ENCODE measurements at regions not wholly inside any gene's neighbourhood (a gene's known extent, or its start where the extent isn't known, plus 50 kb on each side); places are given as distances from the start of the nearest gene placed in this dataset.
"Not testable (repeated sequence)": the region's sequence is repeated elsewhere in the genome, so short reads cannot be mapped to it uniquely, and the experiment has no call there.

- no peak for DNase-seq (ENCODE audit: extremely low spot score, unreplicated experiment)
- Mint-ChIP-seq H3K27ac (no peak overlapping the region), H3K9me3 (no peaks in the 10 kb centered on the region), H3K27me3 (no peaks in the 10 kb centered on the region), H3K36me3 (no peaks in the 10 kb centered on the region), H3K4me1 (ENCODE audit: unreplicated experiment) (no peaks in the 10 kb centered on the region), H3K4me3 (no peak overlapping the region)
- TF ChIP-seq, protein P1, sequence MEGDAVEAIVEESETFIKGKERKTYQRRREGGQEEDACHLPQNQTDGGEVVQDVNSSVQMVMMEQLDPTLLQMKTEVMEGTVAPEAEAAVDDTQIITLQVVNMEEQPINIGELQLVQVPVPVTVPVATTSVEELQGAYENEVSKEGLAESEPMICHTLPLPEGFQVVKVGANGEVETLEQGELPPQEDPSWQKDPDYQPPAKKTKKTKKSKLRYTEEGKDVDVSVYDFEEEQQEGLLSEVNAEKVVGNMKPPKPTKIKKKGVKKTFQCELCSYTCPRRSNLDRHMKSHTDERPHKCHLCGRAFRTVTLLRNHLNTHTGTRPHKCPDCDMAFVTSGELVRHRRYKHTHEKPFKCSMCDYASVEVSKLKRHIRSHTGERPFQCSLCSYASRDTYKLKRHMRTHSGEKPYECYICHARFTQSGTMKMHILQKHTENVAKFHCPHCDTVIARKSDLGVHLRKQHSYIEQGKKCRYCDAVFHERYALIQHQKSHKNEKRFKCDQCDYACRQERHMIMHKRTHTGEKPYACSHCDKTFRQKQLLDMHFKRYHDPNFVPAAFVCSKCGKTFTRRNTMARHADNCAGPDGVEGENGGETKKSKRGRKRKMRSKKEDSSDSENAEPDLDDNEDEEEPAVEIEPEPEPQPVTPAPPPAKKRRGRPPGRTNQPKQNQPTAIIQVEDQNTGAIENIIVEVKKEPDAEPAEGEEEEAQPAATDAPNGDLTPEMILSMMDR (conservative IDR thresholded peaks at IDR 0.05), result no peak
Observed at GRCh38 chr2:208609166-208609804, 202.7 kb downstream of the PTH2R start.

- not testable (repeated sequence) for DNase-seq (ENCODE audit: extremely low spot score, unreplicated experiment); H3K4me3 Mint-ChIP-seq; H3K36me3 Mint-ChIP-seq; H3K27ac Mint-ChIP-seq; H3K9me3 Mint-ChIP-seq; H3K27me3 Mint-ChIP-seq; H3K4me1 Mint-ChIP-seq (ENCODE audit: unreplicated experiment)
Observed at GRCh38 chr2:208615675-208616074, 209.1 kb downstream of the PTH2R start.

DNA sequence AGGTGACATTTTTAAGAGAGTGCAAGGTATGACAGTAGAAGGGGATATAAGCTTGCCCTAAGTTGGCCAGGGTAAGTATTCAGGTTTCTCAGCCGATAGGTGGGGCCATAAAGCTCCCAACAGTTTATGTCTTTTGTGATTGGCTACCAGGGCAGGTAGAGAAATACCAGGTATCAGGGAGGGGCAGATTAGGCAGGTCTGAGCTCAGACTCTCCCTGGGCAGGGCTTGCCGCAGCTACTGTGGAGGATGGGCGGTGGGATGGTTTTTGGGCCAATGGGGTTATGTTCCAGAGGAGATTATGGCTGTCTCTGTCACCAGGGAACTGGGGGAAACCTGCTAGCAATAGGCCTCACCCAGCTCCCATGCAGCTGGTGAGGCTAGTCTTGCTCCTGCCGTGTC, 211.6 kb downstream of the PTH2R start:
- Mint-ChIP-seq H3K9me3 (no peaks in the 10 kb centered on the region), H3K36me3 (no peaks in the 10 kb centered on the region), H3K4me1 (ENCODE audit: unreplicated experiment) (peaks cover 8% of the 10 kb centered on the region), H3K27ac (no peak overlapping the region), H3K4me3 (no peak overlapping the region), H3K27me3 (no peaks in the 10 kb centered on the region)
- no peak for DNase-seq (ENCODE audit: extremely low spot score, unreplicated experiment)
- TF ChIP-seq, protein P1 (conservative IDR thresholded peaks at IDR 0.05), result no peak

- Mint-ChIP-seq H3K27ac (no peak overlapping the region), H3K4me3 (no peak overlapping the region), H3K36me3 (no peaks in the 10 kb centered on the region), H3K9me3 (no peaks in the 10 kb centered on the region), H3K27me3 (no peaks in the 10 kb centered on the region), H3K4me1 (ENCODE audit: unreplicated experiment) (peaks cover 7% of the 10 kb centered on the region)
- TF ChIP-seq, protein P1 (conservative IDR thresholded peaks at IDR 0.05), result no peak
- no peak for DNase-seq (ENCODE audit: extremely low spot score, unreplicated experiment)
Observed at GRCh38 chr2:208619993-208620392, 213.4 kb downstream of the PTH2R start.

DNA sequence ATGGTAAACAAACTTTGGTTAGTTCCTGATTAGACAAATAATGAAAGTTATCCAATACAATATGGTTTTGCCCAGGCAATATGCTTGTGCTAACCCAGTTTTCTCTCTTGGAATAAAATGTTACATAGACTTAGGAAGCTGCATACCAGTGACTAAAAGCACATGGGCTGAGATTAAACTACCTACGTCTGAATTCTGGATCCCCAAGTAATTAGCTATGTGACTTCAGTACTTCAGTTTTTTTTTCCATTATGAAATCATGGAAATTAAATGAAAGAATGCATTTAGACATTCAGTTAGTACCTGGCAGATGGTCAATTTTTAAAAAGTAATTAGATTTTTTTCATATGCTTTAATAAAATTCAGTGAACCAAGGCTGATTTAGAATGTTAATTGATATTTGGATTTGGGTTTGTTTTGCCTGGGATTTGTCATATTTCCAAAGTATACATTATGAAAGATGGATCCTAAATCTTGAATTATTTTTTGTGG, 213.9 kb downstream of the PTH2R start:
- TF ChIP-seq, protein P1 (conservative IDR thresholded peaks at IDR 0.05), result no peak
- no peaks in the 10 kb centered on the region for H3K27me3 Mint-ChIP-seq
- H3K36me3 Mint-ChIP-seq, result no peaks in the 10 kb centered on the region
- DNase-seq (ENCODE audit: extremely low spot score, unreplicated experiment), result no peak
- no peak overlapping the region for H3K4me3 Mint-ChIP-seq
- H3K27ac Mint-ChIP-seq, result no peak overlapping the region
- peaks cover 2% of the 10 kb centered on the region for H3K4me1 Mint-ChIP-seq (ENCODE audit: unreplicated experiment)
- no peaks in the 10 kb centered on the region for H3K9me3 Mint-ChIP-seq

- H3K36me3 Mint-ChIP-seq, result no peaks in the 10 kb centered on the region
- no peaks in the 10 kb centered on the region for H3K4me1 Mint-ChIP-seq (ENCODE audit: unreplicated experiment)
- no peak for DNase-seq (ENCODE audit: extremely low spot score, unreplicated experiment)
- TF ChIP-seq, protein P1 (conservative IDR thresholded peaks at IDR 0.05), result no peak
- no peak overlapping the region for H3K27ac Mint-ChIP-seq
- H3K4me3 Mint-ChIP-seq, result no peak overlapping the region
- no peaks in the 10 kb centered on the region for H3K27me3 Mint-ChIP-seq
- H3K9me3 Mint-ChIP-seq, result no peaks in the 10 kb centered on the region
Observed at GRCh38 chr2:208627110-208627884, 220.7 kb downstream of the PTH2R start.
